ES-I3 (cell line): ENCODE measurements at regions not wholly inside any gene's neighbourhood (a gene's known extent, or its start where the extent isn't known, plus 50 kb on each side); places are given as distances from the start of the nearest gene placed in this dataset.
"Not testable (repeated sequence)": the region's sequence is repeated elsewhere in the genome, so short reads cannot be mapped to it uniquely, and the experiment has no call there.

Source experiments
- H3K36me3 ChIP-seq: 2 replicates; pipeline ENCODE4 v1.6.1; 2013; ENCODE audit warnings: mild to moderate bottlenecking, low read length, control low read depth, moderate library complexity; ENCODE audit not compliant: insufficient read depth
- H3K4me1 ChIP-seq: 2 replicates; pipeline ENCODE4 v1.6.1; 2013; ENCODE audit warnings: mild to moderate bottlenecking, control low read depth, low read length; ENCODE audit not compliant: insufficient read depth
- H3K9ac ChIP-seq: 2 replicates; pipeline ENCODE4 v1.6.1; 2013; ENCODE audit warnings: low read depth, mild to moderate bottlenecking, low read length, moderate library complexity
- H3K9me3 ChIP-seq: 2 replicates; pipeline ENCODE4 v1.6.1; 2013; ENCODE audit warnings: mild to moderate bottlenecking, low read length, moderate library complexity; ENCODE audit not compliant: control insufficient read depth, insufficient read depth

DNA sequence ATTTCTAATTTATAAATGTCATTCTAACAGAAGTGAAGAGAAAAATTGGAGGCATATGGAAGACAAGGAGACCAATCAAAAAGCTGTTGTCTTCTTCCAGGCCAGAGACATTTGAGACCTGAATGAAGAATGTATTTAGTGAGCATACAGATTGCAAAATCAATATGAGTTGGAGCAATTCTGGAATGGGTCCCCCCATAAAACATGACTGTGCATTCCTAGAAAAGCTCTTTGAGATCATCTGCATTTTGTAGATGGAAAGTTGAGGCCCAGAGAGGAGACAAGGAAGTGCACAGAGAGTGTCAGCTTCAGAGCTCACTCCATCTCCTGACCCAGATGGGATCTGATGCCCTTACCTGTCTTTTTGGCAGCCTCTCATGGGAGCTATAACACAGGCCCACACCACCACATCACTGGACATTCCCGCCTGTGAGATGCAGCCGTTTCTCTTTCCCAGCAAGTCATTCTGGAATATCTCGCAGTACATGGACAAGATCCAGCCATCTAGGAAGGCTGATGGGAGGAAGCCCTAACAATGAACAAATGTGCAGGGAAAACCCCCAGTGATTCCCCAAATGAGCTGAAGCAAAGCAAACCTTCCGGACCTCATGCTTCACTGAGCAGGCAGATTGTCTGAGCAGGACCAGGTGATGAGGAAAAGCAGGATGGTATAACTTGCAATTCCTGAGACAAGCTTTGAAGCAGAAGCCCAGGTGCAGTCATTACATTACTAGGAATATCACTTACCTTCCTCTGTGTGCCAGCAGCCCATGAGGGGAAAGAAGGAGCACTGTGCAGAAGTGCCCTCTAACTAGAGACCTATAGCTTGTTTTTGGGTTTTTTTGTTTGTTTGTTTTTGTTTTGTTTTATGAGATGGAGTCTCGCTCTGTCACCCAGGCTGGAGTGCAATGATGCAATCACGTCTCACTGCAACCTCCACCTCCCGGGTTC is 445.6 kb downstream of the PLPP3 start:
- Histone ChIP-seq H3K9ac (no peak overlapping the region), H3K4me1 (no peaks in the 10 kb centered on the region), H3K36me3 (no peaks in the 10 kb centered on the region)

GRCh38 chr1:56132520-56132919 is 446.8 kb downstream of the PLPP3 start:
- H3K4me1 ChIP-seq, result no peaks in the 10 kb centered on the region
- H3K36me3 ChIP-seq, result no peaks in the 10 kb centered on the region
- H3K9ac ChIP-seq, result no peak overlapping the region
- H3K9me3 ChIP-seq, result no peaks in the 10 kb centered on the region

More for the DNA sequence above, 445.6 kb downstream of the PLPP3 start:
- no peaks in the 10 kb centered on the region for H3K9me3 ChIP-seq

DNA sequence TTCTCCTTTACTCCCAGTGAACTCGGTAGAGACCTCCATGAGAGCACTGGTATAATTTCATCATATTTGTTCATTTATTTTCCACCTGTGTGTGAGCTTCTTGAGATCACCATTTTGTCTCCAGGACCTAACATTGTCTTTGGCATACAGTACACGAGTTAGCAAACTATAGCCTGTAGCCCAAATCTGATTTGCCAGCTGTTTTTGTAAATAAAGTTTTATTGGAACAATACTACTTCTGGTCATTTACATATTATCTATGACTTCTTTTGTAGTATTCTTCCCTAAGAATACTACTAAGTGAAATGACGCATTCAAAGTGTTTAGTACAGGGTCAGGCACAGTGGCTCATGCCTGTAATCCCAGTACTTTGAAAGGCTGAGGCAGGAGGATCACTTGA is 449.5 kb downstream of the PLPP3 start:
- no peaks in the 10 kb centered on the region for H3K36me3 ChIP-seq
- H3K9ac ChIP-seq, result no peak overlapping the region
- H3K4me1 ChIP-seq, result no peaks in the 10 kb centered on the region
- H3K9me3 ChIP-seq, result no peaks in the 10 kb centered on the region

GRCh38 chr1:56125316-56125715 is 454.0 kb downstream of the PLPP3 start:
- no peaks in the 10 kb centered on the region for H3K4me1 ChIP-seq
- no peak overlapping the region for H3K9ac ChIP-seq
- no peaks in the 10 kb centered on the region for H3K36me3 ChIP-seq
- H3K9me3 ChIP-seq, result no peaks in the 10 kb centered on the region

- Histone ChIP-seq H3K4me1 (no peaks in the 10 kb centered on the region), H3K9ac (no peak overlapping the region), H3K36me3 (no peaks in the 10 kb centered on the region), H3K9me3 (no peaks in the 10 kb centered on the region)
These were observed 455.5 kb downstream of the PLPP3 start for GRCh38 chr1:56123826-56124225.

GRCh38 chr1:56123421-56123820 is 455.9 kb downstream of the PLPP3 start:
- H3K9ac ChIP-seq, result no peak overlapping the region
- no peaks in the 10 kb centered on the region for H3K4me1 ChIP-seq
- no peaks in the 10 kb centered on the region for H3K36me3 ChIP-seq
- no peaks in the 10 kb centered on the region for H3K9me3 ChIP-seq

- no peak overlapping the region for H3K9ac ChIP-seq
- no peaks in the 10 kb centered on the region for H3K36me3 ChIP-seq
- no peaks in the 10 kb centered on the region for H3K9me3 ChIP-seq
These were observed 459.3 kb downstream of the PLPP3 start for GRCh38 chr1:56120021-56120420.

GRCh38 chr1:56118676-56119075 is 460.7 kb downstream of the PLPP3 start:
- H3K4me1 ChIP-seq, H3K9me3 ChIP-seq, H3K9ac ChIP-seq, H3K36me3 ChIP-seq: not testable (repeated sequence)

More at GRCh38 chr1:56120021-56120420, 459.3 kb downstream of the PLPP3 start:
- no peaks in the 10 kb centered on the region for H3K4me1 ChIP-seq

DNA sequence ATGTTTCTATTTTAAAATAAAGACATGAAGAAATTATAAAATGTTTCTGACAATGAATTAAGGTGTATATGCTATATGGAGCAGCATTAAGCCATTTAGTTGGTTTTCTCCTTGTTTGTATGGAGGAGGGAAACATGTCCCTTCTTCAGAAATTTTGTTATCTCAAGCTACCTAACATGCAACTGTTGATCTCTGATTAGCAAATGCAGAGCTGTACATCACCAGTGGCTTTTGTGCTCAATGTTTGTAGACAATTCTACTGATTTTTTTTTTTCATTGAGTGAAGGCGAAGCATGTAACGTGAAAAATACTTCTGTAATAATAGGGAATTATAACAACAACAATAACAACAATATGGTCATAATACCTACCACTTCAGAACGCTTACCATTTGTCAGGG is 463.7 kb downstream of the PLPP3 start:
- H3K4me1 ChIP-seq, result no peaks in the 10 kb centered on the region
- no peaks in the 10 kb centered on the region for H3K36me3 ChIP-seq
- peaks cover 5% of the 10 kb centered on the region; the same call in 1 of the 2 replicates for H3K9me3 ChIP-seq
- H3K9ac ChIP-seq, result no peak overlapping the region

- no peaks in the 10 kb centered on the region for H3K36me3 ChIP-seq
- H3K4me1 ChIP-seq, result no peaks in the 10 kb centered on the region
- H3K9ac ChIP-seq, result no peak overlapping the region
- peaks cover 5% of the 10 kb centered on the region; the same call in 1 of the 2 replicates for H3K9me3 ChIP-seq
These were observed 465.7 kb downstream of the PLPP3 start for GRCh38 chr1:56113679-56114078.

- H3K9me3 ChIP-seq, result peaks cover 5% of the 10 kb centered on the region; the same call in 1 of the 2 replicates
- no peaks in the 10 kb centered on the region for H3K36me3 ChIP-seq
These were observed 472.1 kb downstream of the PLPP3 start for GRCh38 chr1:56107275-56107638.

GRCh38 chr1:56106531-56107274 is 472.7 kb downstream of the PLPP3 start:
- H3K9ac ChIP-seq, result no peak overlapping the region
- H3K36me3 ChIP-seq, result no peaks in the 10 kb centered on the region
- peaks cover 2% of the 10 kb centered on the region; the same call in 1 of the 2 replicates for H3K9me3 ChIP-seq
- no peaks in the 10 kb centered on the region for H3K4me1 ChIP-seq

More at GRCh38 chr1:56107275-56107638, 472.1 kb downstream of the PLPP3 start:
- no peaks in the 10 kb centered on the region for H3K4me1 ChIP-seq
- no peak overlapping the region for H3K9ac ChIP-seq

GRCh38 chr1:56105397-56105796 is 474.0 kb downstream of the PLPP3 start:
- Histone ChIP-seq H3K9me3 (no peaks in the 10 kb centered on the region; the same call in 1 of the 2 replicates), H3K9ac (no peak overlapping the region)

GRCh38 chr1:56099766-56100265 is 479.5 kb downstream of the PLPP3 start:
- H3K9me3 ChIP-seq, result no peaks in the 10 kb centered on the region; the same call in 1 of the 2 replicates
- H3K36me3 ChIP-seq, result no peaks in the 10 kb centered on the region
- H3K4me1 ChIP-seq, result no peaks in the 10 kb centered on the region
- no peak overlapping the region for H3K9ac ChIP-seq

More at GRCh38 chr1:56105397-56105796, 474.0 kb downstream of the PLPP3 start:
- no peaks in the 10 kb centered on the region for H3K4me1 ChIP-seq
- H3K36me3 ChIP-seq, result no peaks in the 10 kb centered on the region
